ENCODE measurements at regions not wholly inside any gene's neighbourhood (a gene's known extent, or its start where the extent isn't known, plus 50 kb on each side); places are given as distances from the start of the nearest gene placed in this dataset.

GRCh38 chr2:53562407-53562806 lies 205.2 kb upstream of the CHAC2 start:
- no peak overlapping the region for H3K4me3 ChIP-seq (ENCODE audit: low read depth, low read length)
- TF ChIP-seq CTCF (IDR thresholded peaks at IDR 0.05; ENCODE audit: borderline replicate concordance, insufficient read depth, low read depth, low read length): no peak

- H3K4me3 ChIP-seq (ENCODE audit: low read depth, low read length): no peak overlapping the region
- TF ChIP-seq CTCF (IDR thresholded peaks at IDR 0.05; ENCODE audit: borderline replicate concordance, insufficient read depth, low read depth, low read length): no peak
Observed at GRCh38 chr2:53561155-53561554, 206.4 kb upstream of the CHAC2 start.

- no peak overlapping the region for H3K4me3 ChIP-seq (ENCODE audit: low read depth, low read length)
- TF ChIP-seq CTCF (IDR thresholded peaks at IDR 0.05; ENCODE audit: borderline replicate concordance, insufficient read depth, low read depth, low read length): no peak
Observed at GRCh38 chr2:53559302-53559966, 208.2 kb upstream of the CHAC2 start.

- no peak for TF ChIP-seq CTCF (IDR thresholded peaks at IDR 0.05; ENCODE audit: borderline replicate concordance, insufficient read depth, low read depth, low read length)
- no peak overlapping the region for H3K4me3 ChIP-seq (ENCODE audit: low read depth, low read length)
Observed at GRCh38 chr2:53558867-53559266, 208.7 kb upstream of the CHAC2 start.

- no peak for TF ChIP-seq CTCF (IDR thresholded peaks at IDR 0.05; ENCODE audit: borderline replicate concordance, insufficient read depth, low read depth, low read length)
Observed at GRCh38 chr2:53549497-53549896, 218.1 kb upstream of the CHAC2 start.

GRCh38 chr2:53545604-53546003 lies 222.0 kb upstream of the CHAC2 start:
- H3K4me3 ChIP-seq (ENCODE audit: low read depth, low read length): no peak overlapping the region

More at GRCh38 chr2:53549497-53549896, 218.1 kb upstream of the CHAC2 start:
- no peak overlapping the region for H3K4me3 ChIP-seq (ENCODE audit: low read depth, low read length)

More at GRCh38 chr2:53545604-53546003, 222.0 kb upstream of the CHAC2 start:
- TF ChIP-seq CTCF (IDR thresholded peaks at IDR 0.05; ENCODE audit: borderline replicate concordance, insufficient read depth, low read depth, low read length): no peak
